AG04450 (cell line): ENCODE measurements at regions not wholly inside any gene's neighbourhood (a gene's known extent, or its start where the extent isn't known, plus 50 kb on each side); places are given as distances from the start of the nearest gene placed in this dataset.
"Not testable (repeated sequence)": the region's sequence is repeated elsewhere in the genome, so short reads cannot be mapped to it uniquely, and the experiment has no call there.

ENCODE experiments used
- CTCF ChIA-PET: fragments of 300-600, 350-600 bp; formaldehyde crosslinking; extraction: SDS; loops from one replicate; lab custom pipeline; 2022; ENCODE audit warnings: antibody characterized with exemption, inconsistent platforms; lab: Charles Lee
- POLR2A ChIA-PET: fragments of 350-600 bp; formaldehyde crosslinking; extraction: SDS; loops from one replicate; lab custom pipeline; 2021; ENCODE audit warnings: antibody characterized with exemption, inconsistent platforms; lab: Yijun Ruan, JAX
- DNase-seq: peaks from one replicate; pipeline ENCODE4 v3.0.0-alpha.2; 2011; ENCODE audit warnings: low read depth, low spot score
- H3K27ac ChIP-seq: one replicate; pipeline ENCODE4 v1.5.1; 2012; ENCODE audit warnings: low read depth, low read length, control low read depth
- H3K27me3 ChIP-seq: one replicate; pipeline ENCODE4 v1.6.0; 2012; ENCODE audit warnings: low read length; ENCODE audit not compliant: control insufficient read depth, insufficient read depth
- H3K4me3 ChIP-seq: 2 replicates; pipeline ENCODE4 v1.5.1; 2011; ENCODE audit warnings: mild to moderate bottlenecking, low read depth, low read length, control low read depth
- H3K9me3 ChIP-seq: 2 replicates; pipeline ENCODE4 v1.5.1; 2012; ENCODE audit warnings: low read length; ENCODE audit not compliant: control insufficient read depth, insufficient read depth
- CTCF ChIP-seq: IDR thresholded peaks from 2 replicates; pipeline ENCODE4 v1.5.1; 2011; ENCODE audit warnings: low read depth, low read length, control low read depth, inconsistent platforms

GRCh38 chr2:44086629-44087028, 82.0 kb upstream of the PPM1B start:
- no peak for TF ChIP-seq CTCF
- H3K4me3 ChIP-seq = no peak overlapping the region
- CTCF ChIA-PET = interaction anchor here (0.5 to 3.2 kb wide), 47 partner anchors 8 to 895 kb away, joined by 3 to 29 read pairs (median 3); no protein-coding TSS in a partner anchor
- no peak for DNase-seq
- H3K9me3 ChIP-seq = no peaks in the 10 kb centered on the region
- POLR2A ChIA-PET = no interaction called here
- no peak overlapping the region for H3K27ac ChIP-seq
- no peaks in the 10 kb centered on the region for H3K27me3 ChIP-seq

GRCh38 chr2:44087036-44087713, 81.5 kb upstream of the PPM1B start:
- H3K4me3 ChIP-seq = peak overlapping the region; percentile 54
- ChIA-PET CTCF (interaction anchor here (0.5 to 3.2 kb wide), 51 partner anchors 9 to 894 kb away, joined by 3 to 29 read pairs (median 3); no protein-coding TSS in a partner anchor), POLR2A (no interaction called here)
- no peaks in the 10 kb centered on the region for H3K9me3 ChIP-seq
- peak; percentile 96 for TF ChIP-seq CTCF
- no peak overlapping the region for H3K27ac ChIP-seq
- DNase-seq = peak; percentile 30
- H3K27me3 ChIP-seq = no peaks in the 10 kb centered on the region

- no peak overlapping the region for H3K27ac ChIP-seq
- no peaks in the 10 kb centered on the region for H3K9me3 ChIP-seq
- ChIA-PET CTCF (interaction anchor here (0.7 to 3.2 kb wide), 11 partner anchors 9 to 472 kb away, joined by 3 to 29 read pairs (median 4); partner anchors contain the start of genes CAMKMT and PREPL), POLR2A (no interaction called here)
- H3K4me3 ChIP-seq = no peak overlapping the region
- no peak for TF ChIP-seq CTCF
- no peak for DNase-seq
- no peaks in the 10 kb centered on the region for H3K27me3 ChIP-seq
Measured at GRCh38 chr2:44087714-44088092, 81.0 kb upstream of the PPM1B start.

GRCh38 chr2:44092519-44092918, 76.2 kb upstream of the PPM1B start:
- DNase-seq, POLR2A ChIA-PET, H3K9me3 ChIP-seq, H3K27me3 ChIP-seq, H3K4me3 ChIP-seq, H3K27ac ChIP-seq: not testable (repeated sequence)
- CTCF ChIA-PET = interaction anchor here (0.9 kb wide), 1 partner anchor 140 kb away, joined by 3 read pairs; no protein-coding TSS in a partner anchor

GRCh38 chr2:44093970-44094369, 74.7 kb upstream of the PPM1B start:
- POLR2A ChIA-PET = no interaction called here

More at GRCh38 chr2:44093970-44094369, 74.7 kb upstream of the PPM1B start:
- Histone ChIP-seq H3K27me3 (no peaks in the 10 kb centered on the region), H3K9me3 (no peaks in the 10 kb centered on the region), H3K4me3 (no peak overlapping the region), H3K27ac (no peak overlapping the region)
- no peak for TF ChIP-seq CTCF
- no peak for DNase-seq
- CTCF ChIA-PET = no interaction called here
